HG03175 (cell line): ENCODE measurements at regions not wholly inside any gene's neighbourhood (a gene's known extent, or its start where the extent isn't known, plus 50 kb on each side); places are given as distances from the start of the nearest gene placed in this dataset.
A peak's percentile ranks its signal among the peaks of the same experiment; 100 is the strongest.

ENCODE experiments used
- ATAC-seq: cut with Tn5 transposase; IDR thresholded peaks from one replicate; pipeline ENCODE4 v1.9.1; 2021; ENCODE audit warnings: mild to moderate bottlenecking, moderate library complexity; ENCODE audit not compliant: unreplicated experiment

DNA sequence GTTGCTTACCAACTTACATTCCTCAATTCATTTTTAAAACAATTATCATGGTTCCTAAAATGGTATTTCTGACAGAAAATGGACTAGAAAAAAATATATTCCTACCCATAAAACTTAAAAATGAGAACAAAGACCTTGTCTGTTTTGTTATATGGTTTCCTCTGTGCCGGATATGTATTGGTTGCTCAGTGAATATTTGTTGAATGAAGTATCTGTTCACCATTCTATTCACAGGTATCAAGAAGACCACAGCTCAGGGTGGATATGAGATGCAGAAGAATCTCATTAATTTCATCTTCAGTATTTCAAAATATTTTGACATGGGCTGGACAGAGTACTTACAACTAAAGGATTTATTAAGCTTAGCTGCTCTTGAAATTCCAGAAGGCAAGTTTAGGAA is 58.1 kb downstream of the TUSC7 start:
- no peak for ATAC-seq

DNA sequence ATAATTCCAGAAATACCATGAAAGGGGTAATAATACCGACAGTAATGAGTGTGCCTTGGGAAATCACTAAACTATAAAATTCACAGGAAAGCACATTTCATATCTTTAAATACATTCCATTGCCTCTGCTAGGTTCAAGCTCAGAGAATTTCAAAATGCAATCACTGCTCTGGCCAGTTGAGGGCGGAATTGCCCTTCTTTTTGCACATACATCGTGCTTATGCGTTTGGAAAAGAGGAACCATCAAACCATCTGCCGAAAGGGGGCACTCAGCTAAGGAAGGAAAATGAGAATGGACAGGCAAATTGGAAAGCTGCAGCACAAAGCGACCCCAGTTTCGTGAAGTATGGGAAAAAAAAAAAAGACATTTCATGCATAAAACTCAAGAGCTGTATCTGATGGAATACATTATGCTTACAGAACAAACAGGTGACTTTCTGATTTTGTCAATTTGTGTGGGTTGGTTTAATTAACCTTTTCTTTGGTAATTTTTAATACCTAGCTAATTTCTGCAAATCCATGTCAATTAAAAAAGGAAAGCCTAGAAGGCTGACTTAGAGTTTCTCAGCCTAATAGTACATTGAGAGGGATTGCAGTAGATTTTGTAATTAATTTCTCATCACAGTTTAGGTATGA is 61.4 kb downstream of the TUSC7 start:
- ATAC-seq = peak; percentile 99

DNA sequence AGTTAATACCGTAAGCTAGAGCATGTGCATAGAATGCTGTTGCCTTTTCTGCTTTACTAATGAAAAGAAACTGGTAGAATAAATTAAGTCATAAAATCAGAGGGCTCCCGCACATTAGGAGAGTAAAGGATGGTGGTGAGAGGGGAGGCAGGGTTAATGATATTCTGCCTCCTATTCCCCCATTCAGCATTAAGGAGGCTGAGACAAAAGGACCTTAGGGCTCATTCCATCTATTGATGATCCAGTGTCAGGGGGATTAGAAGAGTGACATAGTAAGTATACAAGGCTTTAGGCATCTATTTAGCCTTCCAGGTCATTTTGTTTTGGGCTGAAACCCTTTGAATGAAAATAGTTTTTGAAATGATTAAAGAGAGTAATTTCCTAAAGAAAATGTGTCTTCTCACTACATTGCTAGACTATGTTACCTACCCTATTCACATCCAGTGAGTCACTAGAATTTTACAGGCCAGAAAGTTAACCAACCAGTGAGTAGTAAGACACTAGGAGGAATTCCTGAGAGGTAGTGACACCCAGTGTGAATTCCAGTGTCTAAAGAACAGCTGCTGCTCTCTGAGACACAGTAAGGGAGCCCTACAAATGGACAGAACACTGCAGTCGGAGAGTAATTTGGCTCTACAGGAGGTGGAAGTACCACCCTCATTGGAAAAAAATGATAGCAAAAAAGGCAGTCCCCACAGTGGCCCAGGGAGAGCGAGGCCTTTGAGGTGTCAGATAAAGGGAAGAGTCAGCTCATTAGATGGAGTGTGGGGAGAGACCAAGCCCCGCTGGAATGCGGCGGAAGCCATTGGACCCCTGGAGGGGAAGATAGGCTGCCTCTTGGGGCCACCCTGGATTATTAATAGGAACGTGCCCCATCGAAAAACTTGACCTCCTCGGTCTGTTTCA is 67.6 kb downstream of the TUSC7 start:
- no peak for ATAC-seq

DNA sequence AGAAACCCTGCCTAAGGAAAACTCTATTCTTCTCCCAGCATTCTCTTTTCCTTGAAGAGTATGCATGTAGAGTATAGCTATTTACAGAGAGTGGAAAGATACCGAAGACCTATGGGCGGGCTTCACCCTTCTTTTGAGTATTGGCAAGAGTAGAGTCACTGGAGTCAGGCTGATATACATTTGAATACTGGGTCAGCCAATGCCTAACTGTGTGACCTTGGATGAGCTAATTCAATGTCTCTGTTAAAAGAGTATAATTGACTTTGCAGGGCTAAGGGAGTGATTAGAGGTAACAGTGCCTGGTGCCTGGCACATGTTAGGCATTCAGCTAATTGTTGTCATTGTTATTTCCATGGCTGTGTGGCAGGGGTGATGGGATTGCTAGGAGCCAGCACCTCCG is 75.6 kb downstream of the TUSC7 start:
- no peak for ATAC-seq

DNA sequence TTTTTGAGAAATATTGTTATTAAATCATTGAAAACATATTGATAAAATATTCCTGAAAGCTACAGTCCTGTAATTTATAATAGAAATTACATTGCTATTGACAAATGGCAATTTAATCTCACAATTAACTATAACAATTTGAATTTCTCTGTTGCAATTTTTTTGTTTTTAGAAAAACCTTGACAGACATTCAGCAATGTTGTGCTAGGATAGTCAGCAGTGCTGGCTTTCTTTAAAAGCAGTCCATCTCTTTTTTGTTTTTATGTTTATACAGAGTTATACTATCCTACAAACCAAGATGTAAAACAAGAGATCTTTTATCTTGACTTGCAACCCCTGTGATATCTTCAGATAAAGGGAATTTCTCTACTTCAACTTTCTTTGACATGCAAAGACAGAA is 93.1 kb downstream of the TUSC7 start:
- ATAC-seq = no peak

DNA sequence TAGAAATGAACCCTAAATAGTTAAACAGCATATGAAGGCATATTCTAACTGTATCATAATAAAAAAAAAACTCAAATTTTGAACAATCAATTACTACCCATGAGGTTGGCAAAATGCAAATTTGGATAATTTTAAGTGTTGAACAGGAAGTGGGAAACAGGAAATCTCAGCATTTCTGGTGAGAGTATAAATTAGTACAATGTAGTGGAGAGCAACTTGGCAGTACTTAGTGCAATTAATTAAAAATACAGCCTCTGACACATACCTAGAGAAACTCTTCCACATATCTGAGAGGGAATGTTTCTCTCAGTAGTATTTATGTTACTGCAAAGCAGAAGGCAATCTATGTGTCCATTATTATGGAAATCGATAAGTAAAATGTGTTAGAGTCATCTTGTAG is 96.8 kb downstream of the TUSC7 start:
- no peak for ATAC-seq

DNA sequence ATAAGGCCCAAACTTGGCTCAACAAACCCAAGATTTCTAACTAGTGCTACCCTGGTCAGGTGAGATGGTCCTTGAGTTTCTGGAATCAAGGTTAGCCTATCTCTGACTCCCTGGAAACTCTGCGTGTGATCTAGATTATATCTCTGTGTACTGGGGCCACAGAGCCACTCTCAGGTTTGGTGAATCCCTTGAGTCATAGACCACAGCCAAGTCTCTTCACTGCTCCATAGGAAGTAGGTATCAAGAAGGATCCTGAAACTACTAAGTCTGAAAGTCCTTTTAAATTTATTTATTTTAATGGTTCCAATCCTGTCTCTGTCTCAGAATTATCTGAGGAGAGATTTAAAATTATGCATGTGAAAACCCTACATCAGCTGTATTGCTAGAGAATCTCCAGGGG is 99.1 kb downstream of the TUSC7 start:
- no peak for ATAC-seq

DNA sequence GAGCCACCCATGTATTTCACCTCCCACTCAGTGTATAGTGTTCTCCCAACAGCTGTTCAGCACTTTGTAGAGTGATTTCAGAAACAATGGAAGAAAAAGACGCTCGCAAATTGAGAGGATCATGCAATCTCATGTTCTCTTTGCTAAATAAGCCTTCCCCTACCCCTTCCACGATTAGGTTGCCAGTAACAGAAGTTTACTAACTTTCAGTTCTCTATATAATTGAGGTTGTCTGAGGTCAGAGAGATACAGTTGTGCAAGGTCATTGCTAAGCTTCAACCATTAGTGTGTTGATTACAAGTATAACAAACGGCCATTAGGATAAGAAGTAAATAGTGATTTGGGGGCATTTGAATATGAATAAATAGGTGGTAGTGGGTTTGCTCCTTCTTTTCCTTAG is 99.6 kb downstream of the TUSC7 start:
- ATAC-seq = no peak

DNA sequence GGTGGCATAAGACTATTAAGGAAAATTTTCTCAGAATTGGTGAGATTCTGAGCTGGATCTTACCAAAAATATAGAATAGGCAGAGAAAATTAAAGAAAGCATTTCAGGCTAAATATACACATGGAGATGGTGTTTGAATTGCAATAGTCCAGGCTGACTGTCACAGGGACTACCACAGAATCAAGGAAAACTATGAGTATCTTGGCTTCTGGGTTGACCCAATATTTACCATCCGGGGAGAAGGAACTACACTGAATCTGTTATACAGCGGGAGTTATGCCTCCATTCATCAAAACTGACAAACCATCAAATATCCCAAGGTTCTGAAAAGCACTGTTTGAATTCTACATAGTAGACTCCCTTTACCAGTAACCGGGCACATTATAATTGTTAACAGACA is 102.2 kb downstream of the TUSC7 start:
- no peak for ATAC-seq

DNA sequence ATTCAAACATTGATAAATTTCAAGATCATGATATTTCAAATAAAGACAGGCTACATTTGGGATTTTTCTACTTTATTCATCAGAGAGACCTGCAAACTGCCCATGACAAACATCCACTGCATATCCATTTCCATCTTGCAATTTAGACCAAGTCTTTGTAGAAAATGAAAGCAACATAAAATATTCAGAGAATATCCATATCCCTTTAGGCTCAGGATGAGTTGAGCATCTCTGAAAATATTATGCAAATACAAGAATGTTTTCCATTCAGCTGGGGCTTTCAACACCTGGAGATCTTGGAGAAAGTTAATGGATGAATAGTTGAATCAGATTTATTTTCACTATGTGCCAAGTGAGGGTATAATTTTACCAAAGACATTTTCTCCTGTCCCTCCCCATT is 103.4 kb downstream of the TUSC7 start:
- no peak for ATAC-seq

DNA sequence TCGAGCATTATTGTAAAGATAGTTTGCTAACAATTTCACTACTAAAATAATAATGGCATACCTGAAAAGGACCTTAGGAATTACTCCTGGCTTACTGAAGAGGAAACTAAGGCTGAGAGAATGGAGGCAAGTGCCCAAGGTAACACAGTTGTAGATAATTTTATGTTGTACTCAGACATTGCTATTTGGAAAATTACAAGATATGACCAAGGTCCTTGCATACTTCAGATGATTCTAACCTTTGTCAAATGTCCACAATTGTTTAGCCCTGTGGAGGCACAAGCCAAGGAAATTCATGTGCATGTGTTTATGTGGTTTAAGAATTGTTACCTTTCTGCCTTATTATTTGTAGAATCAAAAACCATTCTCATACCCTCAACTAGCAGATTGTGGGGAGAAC is 105.7 kb downstream of the TUSC7 start:
- ATAC-seq = no peak

DNA sequence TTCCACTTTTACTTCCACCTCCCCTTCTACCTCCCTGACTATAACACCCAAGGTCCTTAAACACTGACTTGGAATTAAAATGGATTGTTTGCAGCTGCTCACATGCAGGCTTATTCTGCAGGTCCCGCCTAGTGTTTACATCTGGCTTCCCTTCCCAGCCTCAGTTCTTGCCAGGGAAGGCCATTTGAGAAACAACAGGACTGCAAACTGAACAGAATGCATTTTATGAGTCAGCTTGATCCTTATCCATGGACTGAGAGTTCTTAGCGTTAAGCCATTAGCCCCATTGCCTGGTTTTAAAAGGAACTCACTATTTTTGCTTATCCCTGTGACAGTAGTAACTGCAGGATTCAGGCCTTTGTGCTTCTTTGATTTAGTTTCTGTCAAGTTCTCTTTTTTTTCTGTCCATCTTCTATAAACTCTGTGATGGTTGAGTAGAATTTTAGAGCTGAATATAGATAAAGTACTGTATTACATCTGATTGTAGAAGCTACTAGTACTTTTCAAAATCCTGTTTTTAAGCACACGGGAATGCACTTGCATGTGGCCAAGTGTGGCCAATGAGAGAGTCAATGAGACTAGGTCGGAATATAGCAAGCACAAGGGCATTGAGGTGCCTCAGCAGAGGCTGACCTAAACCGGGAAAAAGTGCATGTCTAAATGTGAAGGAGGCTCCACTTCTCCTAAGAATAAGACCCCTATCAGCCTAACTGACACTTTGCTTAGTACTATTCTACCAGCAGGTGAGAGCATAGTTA is 106.4 kb downstream of the TUSC7 start:
- ATAC-seq = no peak

DNA sequence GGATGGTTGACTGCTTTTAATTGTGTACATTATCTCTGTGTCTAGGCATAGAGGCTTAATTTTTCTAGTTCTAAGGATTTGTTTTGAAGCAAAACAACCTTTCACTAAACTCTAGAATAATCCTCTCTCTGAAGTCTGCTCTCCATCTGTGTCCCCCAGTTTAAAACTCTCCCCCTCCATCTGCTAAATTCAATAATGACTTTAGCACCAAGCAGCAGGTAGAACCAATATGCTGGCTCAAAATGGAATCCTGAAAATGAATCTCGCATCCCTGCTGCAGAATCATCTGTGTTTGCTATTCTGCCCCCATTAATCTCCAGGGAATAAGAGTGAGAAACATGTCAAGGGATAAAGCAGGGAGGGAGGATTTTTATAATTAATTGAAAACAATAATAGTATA is 111.8 kb downstream of the TUSC7 start:
- ATAC-seq = no peak

DNA sequence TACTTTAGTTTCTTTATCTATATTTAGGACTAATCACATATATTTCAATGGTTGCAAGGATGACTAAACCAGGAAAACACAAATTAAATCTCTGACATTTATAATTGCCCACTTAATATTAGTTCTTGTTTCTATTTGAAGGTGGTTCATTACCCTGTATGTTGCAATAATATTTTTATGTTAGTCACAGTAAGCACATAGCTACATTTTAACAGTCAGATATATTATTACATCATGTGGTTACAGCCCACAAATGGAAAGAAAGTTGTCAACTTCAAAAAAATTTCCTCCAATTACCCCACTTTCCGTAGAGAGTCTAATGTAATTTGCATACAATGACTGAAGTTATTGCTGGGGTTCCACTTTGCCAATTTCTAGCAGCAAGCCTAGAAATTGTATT is 114.6 kb downstream of the TUSC7 start:
- no peak for ATAC-seq

DNA sequence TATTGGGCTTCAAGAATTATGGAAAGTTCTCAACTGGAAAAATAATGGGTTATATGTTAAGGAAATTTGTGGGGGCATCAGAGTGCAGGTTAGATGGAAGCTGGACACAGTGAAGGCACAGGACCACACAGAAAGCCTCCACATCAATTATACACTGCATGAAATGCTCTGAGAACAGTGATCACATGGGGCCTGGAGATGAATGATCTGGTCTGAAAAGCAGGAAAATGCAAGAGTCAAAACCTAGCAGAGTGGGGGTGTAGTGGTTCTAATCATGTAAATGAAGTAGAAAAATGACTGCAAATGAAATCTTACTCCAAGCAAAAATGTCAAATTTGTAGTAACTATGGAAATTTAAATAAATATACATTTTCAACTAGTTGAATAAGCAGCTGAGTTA is 123.6 kb downstream of the TUSC7 start:
- no peak for ATAC-seq

DNA sequence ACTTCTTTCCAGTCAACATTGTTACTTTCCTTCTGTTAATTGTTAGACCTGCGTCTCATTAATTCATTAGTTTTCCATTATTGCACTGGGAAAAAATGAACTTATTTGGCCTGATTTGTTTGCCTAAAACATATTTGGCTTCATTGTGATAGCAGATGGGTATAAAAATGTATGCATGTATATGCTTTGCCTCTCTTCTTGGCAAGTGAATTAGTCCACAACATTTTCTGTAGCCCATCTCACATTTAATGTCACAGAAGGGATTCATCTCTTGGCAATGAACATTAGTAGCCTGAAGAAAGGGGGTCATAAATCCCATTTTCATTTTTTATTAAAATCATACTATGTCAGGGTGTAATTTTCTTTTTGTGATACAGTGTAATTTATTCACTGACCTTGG is 125.2 kb downstream of the TUSC7 start:
- no peak for ATAC-seq

DNA sequence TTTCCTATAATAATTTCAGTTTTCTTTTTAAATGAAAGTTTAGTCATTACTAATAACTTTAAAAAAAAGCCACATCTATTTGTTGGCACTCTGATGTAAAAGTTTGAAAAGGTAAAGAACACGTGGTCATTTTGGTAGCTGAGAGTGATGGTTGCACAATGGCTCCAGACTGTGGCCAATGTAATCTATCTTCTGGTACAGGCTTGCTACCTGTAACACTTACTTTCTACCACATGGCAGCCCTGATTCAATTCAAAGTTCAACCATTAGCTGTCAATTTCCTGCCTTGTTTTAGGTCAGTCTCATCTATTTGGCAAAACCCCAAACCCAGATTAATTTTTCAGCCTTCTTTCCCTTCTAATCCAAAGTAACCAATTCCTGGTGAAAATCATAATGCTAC is 126.1 kb downstream of the TUSC7 start:
- ATAC-seq = no peak

DNA sequence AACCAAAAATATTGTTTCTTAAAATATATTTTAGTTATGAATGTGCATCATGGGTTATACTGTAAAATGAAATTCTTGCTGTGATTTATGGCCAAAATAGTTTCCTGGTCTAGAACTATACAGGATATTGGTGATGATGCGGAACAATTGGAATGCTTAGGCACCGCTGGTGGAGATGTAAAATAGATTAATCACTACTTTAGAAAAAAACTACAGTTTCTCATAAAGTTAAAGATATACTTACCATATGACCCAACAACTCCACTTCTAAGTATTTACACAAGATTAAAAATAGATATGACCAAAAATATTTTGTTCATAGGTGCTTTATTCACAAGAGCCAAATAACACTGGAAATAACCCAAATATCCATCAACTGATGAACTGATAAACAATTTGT is 126.7 kb downstream of the TUSC7 start:
- ATAC-seq = no peak

DNA sequence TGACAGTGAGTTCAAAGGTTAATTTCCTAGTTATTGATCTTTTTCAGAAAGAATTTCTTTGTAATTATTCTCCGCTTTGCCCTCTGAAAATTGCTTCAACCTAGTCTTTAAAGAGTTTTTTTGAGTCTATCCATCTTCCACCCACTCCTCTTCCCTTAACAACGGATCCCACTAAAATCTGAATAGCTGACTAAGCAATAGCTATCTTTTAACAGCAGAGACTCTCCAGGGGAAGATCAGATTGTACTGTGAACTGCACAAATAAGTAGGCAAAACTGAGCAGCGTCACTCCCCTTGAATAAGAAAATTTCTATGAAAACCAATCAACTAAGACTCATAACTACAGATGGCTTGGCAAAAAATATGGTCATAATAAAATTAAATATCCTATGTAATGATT is 127.9 kb downstream of the TUSC7 start:
- ATAC-seq = no peak

DNA sequence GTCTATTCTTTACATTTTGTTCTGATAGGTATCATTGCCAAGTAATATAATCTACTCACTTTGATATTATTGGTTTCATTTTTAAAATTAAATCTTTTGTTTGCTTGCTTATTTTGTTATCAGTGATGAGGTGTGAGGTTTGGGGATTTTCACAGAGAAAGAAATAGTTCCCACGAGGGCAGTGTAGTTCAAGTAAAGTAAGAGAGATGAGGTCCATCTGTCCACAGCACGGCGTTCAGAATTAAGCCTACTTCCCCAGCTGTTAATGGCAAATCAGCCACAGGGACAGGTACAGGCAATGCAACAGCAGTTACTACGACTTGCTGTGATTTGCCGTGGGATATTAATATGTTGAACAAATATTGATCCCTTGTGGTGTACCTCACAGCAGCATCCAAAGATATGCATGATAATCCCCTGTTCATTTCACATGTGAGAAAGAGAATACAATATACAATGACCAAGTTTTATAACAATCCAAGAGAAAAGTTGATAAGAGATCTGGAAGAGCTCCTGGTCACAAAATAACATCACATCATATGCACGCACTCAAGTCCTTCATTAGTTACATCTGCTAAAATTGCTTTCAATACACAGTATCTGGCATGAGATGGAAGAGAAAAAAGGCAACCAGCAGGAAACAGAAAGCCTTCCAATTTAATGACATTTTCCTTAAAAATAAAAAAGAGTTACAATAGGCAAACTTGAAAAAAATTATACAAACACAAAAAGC is 131.6 kb downstream of the TUSC7 start:
- no peak for ATAC-seq

DNA sequence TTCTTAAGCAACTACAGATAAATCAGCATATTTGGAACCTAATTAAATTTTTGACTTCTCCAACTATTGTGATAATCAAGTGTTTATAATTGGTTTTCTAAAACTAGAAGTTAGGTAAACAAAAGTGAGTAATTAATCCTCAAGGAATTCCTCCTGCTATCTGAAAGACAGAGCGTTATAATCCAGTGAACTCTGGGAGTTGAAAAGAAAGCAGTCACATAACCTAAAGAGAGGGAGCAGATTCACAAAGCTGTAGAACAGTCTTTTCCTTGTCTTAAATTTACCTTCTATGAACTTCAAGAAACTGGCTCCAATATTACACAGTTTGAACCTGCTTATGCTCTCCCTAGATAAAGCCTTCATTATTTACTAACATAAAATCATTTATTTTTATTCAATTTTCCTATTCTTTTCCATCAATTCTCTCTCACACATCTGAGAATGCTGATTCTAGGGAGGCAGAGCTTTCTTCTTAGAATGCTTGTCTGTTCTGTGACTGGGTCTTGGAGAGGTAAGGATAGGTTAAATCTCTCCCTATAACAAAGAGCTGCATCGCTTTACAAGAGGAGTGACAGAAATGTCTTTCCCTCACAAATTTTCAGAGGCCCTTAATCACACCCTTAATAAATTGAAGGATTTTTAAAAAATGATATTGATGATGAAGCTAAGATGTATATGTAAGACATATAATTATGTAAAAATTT is 132.8 kb downstream of the TUSC7 start:
- ATAC-seq = no peak
